Nephron (organoid): ENCODE measurements at regions not wholly inside any gene's neighbourhood (a gene's known extent, or its start where the extent isn't known, plus 50 kb on each side); places are given as distances from the start of the nearest gene placed in this dataset.

Source experiments
- H3K27ac Mint-ChIP-seq, 3 experiments: 2 replicates each; pipeline ENCODE4 v1.8.0; 2020; ENCODE audit warnings: mixed read lengths in 3 of 3, mild to moderate bottlenecking in 2 of 3, moderate library complexity in 1 of 3
- H3K27me3 Mint-ChIP-seq: 2 replicates; pipeline ENCODE4 v1.8.0; 2021; ENCODE audit warnings: low read depth, mild to moderate bottlenecking, moderate library complexity, mixed read lengths
- H3K36me3 Mint-ChIP-seq: 2 replicates; pipeline ENCODE4 v1.8.0; 2020; ENCODE audit warnings: low read depth, mixed read lengths
- H3K4me1 Mint-ChIP-seq: 2 replicates; pipeline ENCODE4 v1.8.0; 2020; ENCODE audit warnings: mixed read lengths
- H3K4me3 Mint-ChIP-seq, 3 experiments: 2 replicates each; pipeline ENCODE4 v1.8.0; 2020; ENCODE audit warnings: mild to moderate bottlenecking in 3 of 3, mixed read lengths in 3 of 3, moderate library complexity in 2 of 3
- H3K9me3 Mint-ChIP-seq: 2 replicates; pipeline ENCODE4 v1.8.0; 2020; ENCODE audit warnings: mixed read lengths
- TF ChIP-seq, protein P1 (sequence below), 3 experiments: fragments of 200-600 bp; sonication (generic); IDR thresholded peaks; one replicate each; pipeline ENCODE4 v1.5.0; 2021; ENCODE audit warnings: antibody characterized with exemption in 3 of 3; ENCODE audit not compliant: unreplicated experiment in 3 of 3

- H3K4me1 Mint-ChIP-seq, result no peaks in the 10 kb centered on the region
- TF ChIP-seq, protein P1, sequence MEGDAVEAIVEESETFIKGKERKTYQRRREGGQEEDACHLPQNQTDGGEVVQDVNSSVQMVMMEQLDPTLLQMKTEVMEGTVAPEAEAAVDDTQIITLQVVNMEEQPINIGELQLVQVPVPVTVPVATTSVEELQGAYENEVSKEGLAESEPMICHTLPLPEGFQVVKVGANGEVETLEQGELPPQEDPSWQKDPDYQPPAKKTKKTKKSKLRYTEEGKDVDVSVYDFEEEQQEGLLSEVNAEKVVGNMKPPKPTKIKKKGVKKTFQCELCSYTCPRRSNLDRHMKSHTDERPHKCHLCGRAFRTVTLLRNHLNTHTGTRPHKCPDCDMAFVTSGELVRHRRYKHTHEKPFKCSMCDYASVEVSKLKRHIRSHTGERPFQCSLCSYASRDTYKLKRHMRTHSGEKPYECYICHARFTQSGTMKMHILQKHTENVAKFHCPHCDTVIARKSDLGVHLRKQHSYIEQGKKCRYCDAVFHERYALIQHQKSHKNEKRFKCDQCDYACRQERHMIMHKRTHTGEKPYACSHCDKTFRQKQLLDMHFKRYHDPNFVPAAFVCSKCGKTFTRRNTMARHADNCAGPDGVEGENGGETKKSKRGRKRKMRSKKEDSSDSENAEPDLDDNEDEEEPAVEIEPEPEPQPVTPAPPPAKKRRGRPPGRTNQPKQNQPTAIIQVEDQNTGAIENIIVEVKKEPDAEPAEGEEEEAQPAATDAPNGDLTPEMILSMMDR (IDR thresholded peaks at IDR 0.05; ENCODE audit: unreplicated experiment in 3 of 3), result no peak
- H3K27ac Mint-ChIP-seq, result no peak overlapping the region
- H3K27me3 Mint-ChIP-seq, result peaks cover 10% of the 10 kb centered on the region
- peaks cover 4% of the 10 kb centered on the region for H3K9me3 Mint-ChIP-seq
- no peaks in the 10 kb centered on the region for H3K36me3 Mint-ChIP-seq
- no peak overlapping the region for H3K4me3 Mint-ChIP-seq
Observed at GRCh38 chr2:16005816-16006536, 65.6 kb downstream of the MYCN start.

GRCh38 chr2:16005389-16005788 is 65.0 kb downstream of the MYCN start:
- Mint-ChIP-seq H3K27ac (no peak overlapping the region), H3K4me3 (no peak overlapping the region), H3K27me3 (peaks cover 10% of the 10 kb centered on the region), H3K36me3 (no peaks in the 10 kb centered on the region), H3K9me3 (peaks cover 4% of the 10 kb centered on the region), H3K4me1 (no peaks in the 10 kb centered on the region)
- TF ChIP-seq, protein P1 (IDR thresholded peaks at IDR 0.05; ENCODE audit: unreplicated experiment in 3 of 3), result no peak

DNA sequence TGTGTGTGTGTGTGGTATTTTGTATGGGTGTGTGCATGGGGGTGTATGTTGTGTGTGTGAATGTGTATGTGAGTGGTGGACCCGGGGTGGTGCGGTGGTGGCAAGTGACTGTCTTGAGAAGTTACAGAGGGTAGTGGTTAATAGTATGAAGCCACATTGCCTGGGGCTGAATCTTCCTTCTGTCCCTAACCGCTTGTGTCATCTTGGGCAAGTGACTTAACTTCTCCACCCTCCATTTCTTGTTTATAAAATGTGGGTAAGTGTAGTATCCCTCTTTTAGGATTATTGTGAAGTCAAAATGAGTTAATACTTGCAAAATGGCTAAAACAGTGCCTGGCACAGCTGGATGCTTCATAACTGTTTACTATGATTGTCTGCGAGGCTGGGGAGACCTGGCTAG is 63.5 kb downstream of the MYCN start:
- Mint-ChIP-seq H3K27me3 (peaks cover 10% of the 10 kb centered on the region), H3K9me3 (peaks cover 8% of the 10 kb centered on the region), H3K4me3 (no peak overlapping the region), H3K27ac (no peak overlapping the region), H3K36me3 (no peaks in the 10 kb centered on the region), H3K4me1 (peaks cover 4% of the 10 kb centered on the region)
- TF ChIP-seq, protein P1 (IDR thresholded peaks at IDR 0.05; ENCODE audit: unreplicated experiment in 3 of 3), result no peak

GRCh38 chr2:16003152-16003551 is 62.8 kb downstream of the MYCN start:
- TF ChIP-seq, protein P1 (IDR thresholded peaks at IDR 0.05; ENCODE audit: unreplicated experiment in 3 of 3), result no peak
- Mint-ChIP-seq H3K9me3 (peaks cover 8% of the 10 kb centered on the region), H3K4me3 (no peak overlapping the region), H3K4me1 (peaks cover 4% of the 10 kb centered on the region), H3K36me3 (no peaks in the 10 kb centered on the region), H3K27ac (no peak overlapping the region), H3K27me3 (peaks cover 10% of the 10 kb centered on the region)

GRCh38 chr2:16002575-16002974 is 62.2 kb downstream of the MYCN start:
- H3K4me3 Mint-ChIP-seq, result no peak overlapping the region
- peaks cover 5% of the 10 kb centered on the region for H3K4me1 Mint-ChIP-seq
- no peak overlapping the region for H3K27ac Mint-ChIP-seq
- peaks cover 8% of the 10 kb centered on the region for H3K9me3 Mint-ChIP-seq
- no peaks in the 10 kb centered on the region for H3K36me3 Mint-ChIP-seq
- TF ChIP-seq, protein P1 (IDR thresholded peaks at IDR 0.05; ENCODE audit: unreplicated experiment in 3 of 3), result no peak
- peaks cover 10% of the 10 kb centered on the region for H3K27me3 Mint-ChIP-seq

GRCh38 chr2:16002144-16002543 is 61.8 kb downstream of the MYCN start:
- H3K4me1 Mint-ChIP-seq, result peaks cover 9% of the 10 kb centered on the region
- H3K4me3 Mint-ChIP-seq, result no peak overlapping the region
- TF ChIP-seq, protein P1 (IDR thresholded peaks at IDR 0.05; ENCODE audit: unreplicated experiment in 3 of 3), result no peak
- H3K9me3 Mint-ChIP-seq, result peaks cover 8% of the 10 kb centered on the region
- H3K36me3 Mint-ChIP-seq, result no peaks in the 10 kb centered on the region
- no peak overlapping the region for H3K27ac Mint-ChIP-seq
- peaks cover 10% of the 10 kb centered on the region for H3K27me3 Mint-ChIP-seq
